Panc1 (cell line): ENCODE measurements at regions not wholly inside any gene's neighbourhood (a gene's known extent, or its start where the extent isn't known, plus 50 kb on each side); places are given as distances from the start of the nearest gene placed in this dataset.

ENCODE experiments used
- ATAC-seq: fragments of 200-7000 bp; cut with Tn5 transposase; 2 replicates; pipeline ENCODE4 v1.9.1; 2020; ENCODE audit warnings: mild to moderate bottlenecking, moderate library complexity
- BruUV-seq: library from RNA; stranded (reverse); fragments of 400-500 nt; replicated peaks from 2 replicates; lab custom pipeline; 2021; lab: Mats Ljungman, UMichigan
- CTCF ChIA-PET: fragments of 300-600 bp; sonication (Branson Sonifier 250); formaldehyde crosslinking; loops from one replicate; lab custom pipeline; 2022; ENCODE audit warnings: antibody characterized with exemption; lab: Charles Lee
- POLR2A ChIA-PET: fragments of 300-600 bp; sonication (Branson Sonifier 250); formaldehyde crosslinking; loops from one replicate; lab custom pipeline; 2022; ENCODE audit warnings: antibody characterized with exemption; lab: Charles Lee
- DNase-seq: peaks from one replicate; pipeline ENCODE4 v3.0.0-alpha.2; 2010; ENCODE audit warnings: low read depth, low spot score
- H3K27ac ChIP-seq: 2 replicates; pipeline ENCODE4 v1.5.1; 2011; ENCODE audit warnings: mild to moderate bottlenecking, low read length, inconsistent platforms
- H3K27me3 ChIP-seq: fragments of 200-500 bp; sonication (Bioruptor generic); 2 replicates; pipeline ENCODE4 v1.6.0; 2014; ENCODE audit warnings: low read length, inconsistent platforms; ENCODE audit not compliant: control insufficient read depth, insufficient read depth
- H3K36me3 ChIP-seq: fragments of 200-500 bp; sonication (Bioruptor generic); 2 replicates; pipeline ENCODE4 v1.5.1; 2014; ENCODE audit warnings: inconsistent platforms, mild to moderate bottlenecking, low read length, moderate library complexity; ENCODE audit not compliant: control insufficient read depth, insufficient read depth
- H3K4me1 ChIP-seq: 2 replicates; pipeline ENCODE4 v1.5.1; 2011; ENCODE audit warnings: inconsistent platforms, mild to moderate bottlenecking, low read length, moderate library complexity; ENCODE audit not compliant: control insufficient read depth, insufficient read depth
- H3K4me3 ChIP-seq, 2 experiments: 2 replicates each; pipeline ENCODE4 v1.5.1; 2011 to 2012; ENCODE audit warnings: low read depth in 2 of 2, low read length in 2 of 2, mild to moderate bottlenecking in 2 of 2, inconsistent platforms in 1 of 2, moderate library complexity in 1 of 2
- H3K9me3 ChIP-seq: fragments of 200-500 bp; sonication (Bioruptor generic); 2 replicates; pipeline ENCODE4 v1.5.1; 2014; ENCODE audit warnings: low read depth, mild to moderate bottlenecking, inconsistent platforms, low read length, moderate library complexity; ENCODE audit not compliant: control insufficient read depth, insufficient read depth
- POLR2AphosphoS5 ChIP-seq: IDR thresholded peaks from 2 replicates; pipeline ENCODE4 v1.6.1; 2012; ENCODE audit warnings: mild to moderate bottlenecking, low read depth, low read length, moderate library complexity
- SIN3A ChIP-seq: IDR thresholded peaks from 2 replicates; pipeline ENCODE4 v1.6.1; 2012; ENCODE audit warnings: low read depth, mild to moderate bottlenecking, low read length, moderate library complexity, borderline replicate concordance; ENCODE audit not compliant: insufficient read depth
- TCF7L2 ChIP-seq: IDR thresholded peaks from 2 replicates; pipeline ENCODE4 v1.6.1; 2011; ENCODE audit warnings: mild to moderate bottlenecking, low read depth, low read length, inconsistent platforms
- in situ Hi-C: cut with HindIII; loops from 2 replicates; pipeline ENCODE4 v1.10.0; 2016; ENCODE audit warnings: low sequenced_read_pairs, low pct_unique_long_range_greater_than_20kb
- intact Hi-C: fragments of 100-400 bp; cut with micrococcal nuclease; formaldehyde crosslinking; loops from one replicate; pipeline ENCODE4 v1.10.0; 2022; ENCODE audit not compliant: unreplicated experiment
- TF ChIP-seq, protein P1 (sequence below): fragments of 450-650 bp; IDR thresholded peaks from 2 replicates; pipeline ENCODE4 v1.5.1; 2017; ENCODE audit warnings: mild to moderate bottlenecking
- TF ChIP-seq, protein P2 (sequence below), 2 experiments: IDR thresholded peaks; 2 replicates each; pipeline ENCODE4 v1.6.1; 2011 to 2012; ENCODE audit warnings: low read depth in 2 of 2, control low read depth in 1 of 2, low read length in 1 of 2, mild to moderate bottlenecking in 1 of 2, moderate library complexity in 1 of 2; ENCODE audit not compliant: insufficient read depth in 1 of 2

DNA sequence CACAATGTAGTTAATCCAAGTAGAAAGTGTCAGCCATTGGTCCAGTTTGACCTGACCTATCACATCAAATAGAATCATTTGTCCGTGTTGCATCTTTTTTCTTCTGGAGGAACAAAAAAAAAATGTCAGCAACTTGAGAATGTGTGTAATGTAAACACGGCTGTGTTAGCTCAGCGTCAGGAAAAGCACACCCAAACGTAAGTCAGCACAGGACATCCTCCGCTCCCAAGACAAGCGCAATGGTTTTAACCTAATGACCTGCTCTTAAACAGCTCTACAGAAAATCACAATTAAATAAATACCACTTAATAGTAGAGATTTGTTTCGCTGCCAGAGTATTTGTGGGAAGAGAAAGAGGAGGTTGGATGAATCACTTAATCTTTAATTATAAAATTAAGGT is 59.4 kb downstream of the OSR1 start:
- TF ChIP-seq, protein P1, sequence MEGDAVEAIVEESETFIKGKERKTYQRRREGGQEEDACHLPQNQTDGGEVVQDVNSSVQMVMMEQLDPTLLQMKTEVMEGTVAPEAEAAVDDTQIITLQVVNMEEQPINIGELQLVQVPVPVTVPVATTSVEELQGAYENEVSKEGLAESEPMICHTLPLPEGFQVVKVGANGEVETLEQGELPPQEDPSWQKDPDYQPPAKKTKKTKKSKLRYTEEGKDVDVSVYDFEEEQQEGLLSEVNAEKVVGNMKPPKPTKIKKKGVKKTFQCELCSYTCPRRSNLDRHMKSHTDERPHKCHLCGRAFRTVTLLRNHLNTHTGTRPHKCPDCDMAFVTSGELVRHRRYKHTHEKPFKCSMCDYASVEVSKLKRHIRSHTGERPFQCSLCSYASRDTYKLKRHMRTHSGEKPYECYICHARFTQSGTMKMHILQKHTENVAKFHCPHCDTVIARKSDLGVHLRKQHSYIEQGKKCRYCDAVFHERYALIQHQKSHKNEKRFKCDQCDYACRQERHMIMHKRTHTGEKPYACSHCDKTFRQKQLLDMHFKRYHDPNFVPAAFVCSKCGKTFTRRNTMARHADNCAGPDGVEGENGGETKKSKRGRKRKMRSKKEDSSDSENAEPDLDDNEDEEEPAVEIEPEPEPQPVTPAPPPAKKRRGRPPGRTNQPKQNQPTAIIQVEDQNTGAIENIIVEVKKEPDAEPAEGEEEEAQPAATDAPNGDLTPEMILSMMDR = no peak
- TF ChIP-seq POLR2AphosphoS5 (no peak), TCF7L2 (no peak), SIN3A (no peak)
- TF ChIP-seq, protein P2, sequence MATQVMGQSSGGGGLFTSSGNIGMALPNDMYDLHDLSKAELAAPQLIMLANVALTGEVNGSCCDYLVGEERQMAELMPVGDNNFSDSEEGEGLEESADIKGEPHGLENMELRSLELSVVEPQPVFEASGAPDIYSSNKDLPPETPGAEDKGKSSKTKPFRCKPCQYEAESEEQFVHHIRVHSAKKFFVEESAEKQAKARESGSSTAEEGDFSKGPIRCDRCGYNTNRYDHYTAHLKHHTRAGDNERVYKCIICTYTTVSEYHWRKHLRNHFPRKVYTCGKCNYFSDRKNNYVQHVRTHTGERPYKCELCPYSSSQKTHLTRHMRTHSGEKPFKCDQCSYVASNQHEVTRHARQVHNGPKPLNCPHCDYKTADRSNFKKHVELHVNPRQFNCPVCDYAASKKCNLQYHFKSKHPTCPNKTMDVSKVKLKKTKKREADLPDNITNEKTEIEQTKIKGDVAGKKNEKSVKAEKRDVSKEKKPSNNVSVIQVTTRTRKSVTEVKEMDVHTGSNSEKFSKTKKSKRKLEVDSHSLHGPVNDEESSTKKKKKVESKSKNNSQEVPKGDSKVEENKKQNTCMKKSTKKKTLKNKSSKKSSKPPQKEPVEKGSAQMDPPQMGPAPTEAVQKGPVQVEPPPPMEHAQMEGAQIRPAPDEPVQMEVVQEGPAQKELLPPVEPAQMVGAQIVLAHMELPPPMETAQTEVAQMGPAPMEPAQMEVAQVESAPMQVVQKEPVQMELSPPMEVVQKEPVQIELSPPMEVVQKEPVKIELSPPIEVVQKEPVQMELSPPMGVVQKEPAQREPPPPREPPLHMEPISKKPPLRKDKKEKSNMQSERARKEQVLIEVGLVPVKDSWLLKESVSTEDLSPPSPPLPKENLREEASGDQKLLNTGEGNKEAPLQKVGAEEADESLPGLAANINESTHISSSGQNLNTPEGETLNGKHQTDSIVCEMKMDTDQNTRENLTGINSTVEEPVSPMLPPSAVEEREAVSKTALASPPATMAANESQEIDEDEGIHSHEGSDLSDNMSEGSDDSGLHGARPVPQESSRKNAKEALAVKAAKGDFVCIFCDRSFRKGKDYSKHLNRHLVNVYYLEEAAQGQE (IDR thresholded peaks at IDR 0.05; ENCODE audit: insufficient read depth in 1 of 2, low read depth in 2 of 2, low read length in 1 of 2) = no peak
- no peak for ATAC-seq
- POLR2A ChIA-PET = no interaction called here
- BruUV-seq = no TSS peak
- no peaks in the 10 kb centered on the region for H3K4me1 ChIP-seq
- no peak for DNase-seq
- H3K9me3 ChIP-seq = no peaks in the 10 kb centered on the region
- in situ Hi-C loops = no loop called here
- no peak overlapping the region for H3K4me3 ChIP-seq
- no peaks in the 10 kb centered on the region for H3K36me3 ChIP-seq
- intact Hi-C loops = no loop called here
- H3K27ac ChIP-seq = no peak overlapping the region
- CTCF ChIA-PET = no interaction called here
- no peaks in the 10 kb centered on the region for H3K27me3 ChIP-seq

DNA sequence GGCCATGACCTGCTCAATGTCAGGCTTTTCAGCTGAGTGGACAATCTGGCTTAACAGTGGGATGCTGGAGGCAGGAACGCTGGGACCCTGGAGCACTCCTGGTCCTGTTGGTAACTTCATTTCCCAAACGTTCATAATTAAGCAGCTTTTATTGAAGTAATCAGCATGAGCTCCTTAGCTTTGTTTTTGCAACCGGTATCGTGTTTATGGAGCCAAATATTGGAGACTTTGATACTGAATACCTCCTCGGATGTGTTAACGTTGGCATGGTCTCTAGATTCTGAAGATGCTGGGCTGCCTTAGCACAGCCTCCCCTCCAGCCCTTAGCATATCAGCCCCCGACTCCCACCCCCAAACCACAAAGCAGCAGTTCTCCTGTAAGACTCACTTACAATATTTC is 60.7 kb downstream of the OSR1 start:
- no peak for ATAC-seq
- H3K36me3 ChIP-seq = no peaks in the 10 kb centered on the region
- no peak for DNase-seq
- in situ Hi-C loops = no loop called here
- H3K9me3 ChIP-seq = no peaks in the 10 kb centered on the region
- ChIA-PET POLR2A (no interaction called here), CTCF (no interaction called here)
- TF ChIP-seq, protein P2 (IDR thresholded peaks at IDR 0.05; ENCODE audit: insufficient read depth in 1 of 2, low read depth in 2 of 2, low read length in 1 of 2) = no peak
- TF ChIP-seq, protein P1 = no peak
- TF ChIP-seq POLR2AphosphoS5 = no peak
- no peak for TF ChIP-seq SIN3A
- no peak for TF ChIP-seq TCF7L2
- H3K27ac ChIP-seq = no peak overlapping the region
- H3K27me3 ChIP-seq = no peaks in the 10 kb centered on the region
- H3K4me3 ChIP-seq = no peak overlapping the region
- no TSS peak for BruUV-seq
- H3K4me1 ChIP-seq = no peaks in the 10 kb centered on the region
- intact Hi-C loops = no loop called here
